GM21367 (cell line): ENCODE measurements at regions not wholly inside any gene's neighbourhood (a gene's known extent, or its start where the extent isn't known, plus 50 kb on each side); places are given as distances from the start of the nearest gene placed in this dataset.
A peak's percentile ranks its signal among the peaks of the same experiment; 100 is the strongest.

Experiments
- ATAC-seq: cut with Tn5 transposase; IDR thresholded peaks from one replicate; pipeline ENCODE4 v1.9.1; 2021; ENCODE audit not compliant: unreplicated experiment

- ATAC-seq: no peak
Measured at GRCh38 chr5:121304838-121305237, 546.8 kb upstream of the FTMT start.

- ATAC-seq: no peak
Measured at GRCh38 chr5:121313886-121314285, 537.8 kb upstream of the FTMT start.

GRCh38 chr5:121315786-121316185 lies 535.9 kb upstream of the FTMT start:
- ATAC-seq: no peak

GRCh38 chr5:121319292-121319691 lies 532.4 kb upstream of the FTMT start:
- ATAC-seq: no peak

GRCh38 chr5:121325930-121326329 lies 525.8 kb upstream of the FTMT start:
- no peak for ATAC-seq

GRCh38 chr5:121350181-121350930 lies 501.3 kb upstream of the FTMT start:
- ATAC-seq: no peak

- ATAC-seq: no peak
Measured at GRCh38 chr5:121366515-121366914, 485.2 kb upstream of the FTMT start.

GRCh38 chr5:121373371-121373770 lies 478.3 kb upstream of the FTMT start:
- no peak for ATAC-seq

- no peak for ATAC-seq
Measured at GRCh38 chr5:121377461-121377860, 474.2 kb upstream of the FTMT start.

GRCh38 chr5:121378046-121378445 lies 473.6 kb upstream of the FTMT start:
- ATAC-seq: no peak

GRCh38 chr5:121378559-121379359 lies 472.9 kb upstream of the FTMT start:
- no peak for ATAC-seq

- no peak for ATAC-seq
Measured at GRCh38 chr5:121380066-121380465, 471.6 kb upstream of the FTMT start.

- no peak for ATAC-seq
Measured at GRCh38 chr5:121384359-121384758, 467.3 kb upstream of the FTMT start.

GRCh38 chr5:121386334-121386733 lies 465.3 kb upstream of the FTMT start:
- no peak for ATAC-seq

- ATAC-seq: no peak
Measured at GRCh38 chr5:121396716-121397115, 455.0 kb upstream of the FTMT start.

GRCh38 chr5:121399879-121400278 lies 451.8 kb upstream of the FTMT start:
- peak; percentile 78 for ATAC-seq

- ATAC-seq: no peak
Measured at GRCh38 chr5:121408778-121409177, 442.9 kb upstream of the FTMT start.

- no peak for ATAC-seq
Measured at GRCh38 chr5:121415270-121415669, 436.4 kb upstream of the FTMT start.

GRCh38 chr5:121421646-121422045 lies 430.0 kb upstream of the FTMT start:
- ATAC-seq: no peak

- ATAC-seq: no peak
Measured at GRCh38 chr5:121424976-121425375, 426.7 kb upstream of the FTMT start.

- no peak for ATAC-seq
Measured at GRCh38 chr5:121426153-121426552, 425.5 kb upstream of the FTMT start.

- no peak for ATAC-seq
Measured at GRCh38 chr5:121429761-121430160, 421.9 kb upstream of the FTMT start.
